GM18868 (cell line): ENCODE measurements at regions not wholly inside any gene's neighbourhood (a gene's known extent, or its start where the extent isn't known, plus 50 kb on each side); places are given as distances from the start of the nearest gene placed in this dataset.
"Not testable (repeated sequence)": the region's sequence is repeated elsewhere in the genome, so short reads cannot be mapped to it uniquely, and the experiment has no call there.

ENCODE experiments used
- ATAC-seq: cut with Tn5 transposase; IDR thresholded peaks from one replicate; pipeline ENCODE4 v1.9.1; 2021; ENCODE audit warnings: mild to moderate bottlenecking, moderate library complexity; ENCODE audit not compliant: unreplicated experiment

DNA sequence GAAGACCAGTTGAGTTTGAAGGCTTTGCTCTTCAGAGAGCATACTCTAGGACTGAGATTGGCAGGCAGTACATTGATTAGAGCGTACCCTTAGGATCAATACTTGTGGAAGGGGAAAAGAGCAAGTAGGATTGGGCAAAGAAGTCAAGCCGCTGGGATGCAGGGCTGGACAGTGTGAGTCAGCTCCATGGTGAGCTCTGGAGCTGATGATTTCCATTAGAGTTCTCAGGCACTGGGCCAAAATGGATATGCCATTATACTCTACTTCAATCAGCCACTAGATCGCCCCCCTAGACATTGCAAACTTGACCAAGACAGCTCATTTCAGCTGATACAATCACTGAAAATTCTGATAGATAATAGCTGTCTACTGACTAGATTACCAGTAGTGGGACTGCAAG lies 432.7 kb upstream of the ALCAM start:
- no peak for ATAC-seq

DNA sequence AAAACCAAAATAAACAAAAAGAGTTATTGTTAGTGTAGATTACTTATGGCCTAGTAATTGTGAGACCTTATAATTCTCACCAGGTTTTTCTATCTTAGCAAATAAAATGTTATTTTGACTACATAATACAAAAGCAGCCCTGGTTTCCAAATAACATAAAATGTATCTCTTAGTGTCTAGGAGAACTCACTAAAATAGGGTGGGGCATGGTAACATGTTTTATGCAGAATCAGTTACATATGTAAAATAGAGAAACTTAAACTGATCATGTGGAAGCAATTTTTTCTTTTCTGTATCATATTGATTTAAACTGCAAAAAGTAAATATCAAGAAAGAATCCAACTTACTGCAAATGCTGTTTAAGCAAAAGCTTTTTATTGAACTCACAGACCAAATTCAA lies 431.1 kb upstream of the ALCAM start:
- ATAC-seq: no peak

DNA sequence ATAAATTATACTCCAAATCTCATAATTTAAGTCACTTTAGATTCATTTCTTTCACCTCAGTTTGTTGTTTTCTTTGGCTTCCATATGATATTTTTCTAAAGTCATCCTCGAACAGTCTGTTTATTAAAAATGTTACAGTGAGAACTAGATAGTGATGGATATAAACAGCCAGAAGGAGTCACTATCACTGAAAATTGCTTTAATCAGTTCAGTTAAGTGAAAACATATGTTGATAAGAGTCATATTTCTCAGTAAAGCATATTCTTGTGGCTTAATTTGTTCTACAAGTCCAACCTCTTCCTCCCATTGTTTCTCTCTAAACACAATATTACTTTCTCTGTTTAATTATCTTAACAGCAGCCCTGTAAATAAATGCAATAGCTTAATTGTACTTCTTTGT lies 427.5 kb upstream of the ALCAM start:
- no peak for ATAC-seq

DNA sequence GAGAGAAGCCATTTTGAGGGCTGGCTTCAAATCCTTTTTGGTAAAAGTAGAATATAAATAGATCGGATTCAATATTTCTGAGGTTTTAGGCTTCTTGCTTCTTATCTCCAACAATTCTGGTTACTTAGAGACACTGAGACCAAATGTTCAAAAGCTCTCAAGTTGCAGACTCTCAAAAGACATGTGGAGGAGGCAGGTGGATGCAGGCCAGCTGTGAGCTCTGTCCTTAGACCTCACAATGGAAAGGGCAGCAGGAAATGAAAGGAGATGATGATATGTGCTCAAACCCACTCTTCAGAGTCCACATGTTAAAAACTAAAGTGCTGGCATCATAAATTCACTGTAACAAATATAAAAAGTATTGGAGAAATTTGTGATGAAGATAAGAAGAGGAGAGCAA lies 424.9 kb upstream of the ALCAM start:
- no peak for ATAC-seq

DNA sequence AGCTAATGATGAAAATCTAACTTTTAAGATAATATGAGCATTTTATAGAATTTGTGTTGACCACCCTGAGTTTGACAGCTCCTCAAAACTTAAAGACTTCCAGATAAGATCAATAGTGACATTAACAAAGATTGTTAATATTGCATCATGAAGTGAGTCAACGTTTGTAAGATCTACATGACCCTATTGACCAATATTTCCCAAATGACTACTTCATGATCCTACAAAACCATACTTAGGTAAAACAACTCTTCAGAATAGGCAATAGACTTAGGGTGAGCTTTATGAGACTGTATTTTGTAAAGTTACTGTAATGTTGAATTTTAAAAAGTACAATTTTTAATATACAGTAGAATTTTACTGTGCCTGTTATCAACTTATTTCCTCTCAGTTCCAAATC lies 422.7 kb upstream of the ALCAM start:
- ATAC-seq: no peak

GRCh38 chr3:104947943-104948342 lies 418.8 kb upstream of the ALCAM start:
- ATAC-seq: no peak

- ATAC-seq: not testable (repeated sequence)
These were observed 416.9 kb upstream of the ALCAM start for GRCh38 chr3:104949810-104950209.

- no peak for ATAC-seq
These were observed 415.3 kb upstream of the ALCAM start for GRCh38 chr3:104951426-104951825.

DNA sequence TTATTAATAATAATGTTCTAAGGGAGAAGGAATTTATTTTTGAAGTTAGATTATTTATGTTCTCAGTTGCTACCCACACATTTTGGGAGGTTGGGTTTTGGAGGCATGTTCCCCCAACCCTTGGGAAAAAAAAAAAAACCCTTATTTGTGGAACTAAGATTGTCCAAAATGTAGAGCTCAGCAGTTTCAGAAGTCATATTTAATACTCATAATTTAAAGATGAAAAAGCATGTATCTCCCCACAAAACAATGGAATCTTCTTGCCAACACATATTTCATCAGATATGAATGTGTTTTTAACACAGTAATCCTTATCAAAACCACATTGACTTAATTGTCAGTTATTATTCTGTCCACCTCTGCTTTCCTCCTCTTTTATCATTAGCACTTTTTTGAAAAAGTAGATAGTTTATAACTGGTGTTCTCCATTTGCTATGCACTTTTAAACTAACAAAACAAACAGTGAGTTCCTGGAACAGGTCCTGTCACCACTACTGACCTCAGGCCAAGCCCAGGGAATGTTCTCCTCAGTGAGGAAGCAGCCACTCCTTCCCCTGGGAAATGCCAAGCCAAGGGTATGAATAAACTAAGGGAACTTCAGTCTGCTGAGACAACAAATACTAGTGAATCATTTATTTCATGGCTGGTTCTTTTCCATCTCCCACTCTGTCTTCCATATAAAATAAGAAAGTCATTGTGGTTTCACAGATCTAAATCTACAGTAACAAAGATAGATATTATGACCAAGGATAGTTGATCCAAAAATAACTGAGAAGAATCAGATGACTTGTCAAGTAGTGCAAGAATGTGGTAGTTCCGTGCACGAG lies 414.4 kb upstream of the ALCAM start:
- no peak for ATAC-seq

GRCh38 chr3:104956620-104957345 lies 409.9 kb upstream of the ALCAM start:
- ATAC-seq: no peak

- no peak for ATAC-seq
These were observed 406.1 kb upstream of the ALCAM start for GRCh38 chr3:104960579-104960978.

DNA sequence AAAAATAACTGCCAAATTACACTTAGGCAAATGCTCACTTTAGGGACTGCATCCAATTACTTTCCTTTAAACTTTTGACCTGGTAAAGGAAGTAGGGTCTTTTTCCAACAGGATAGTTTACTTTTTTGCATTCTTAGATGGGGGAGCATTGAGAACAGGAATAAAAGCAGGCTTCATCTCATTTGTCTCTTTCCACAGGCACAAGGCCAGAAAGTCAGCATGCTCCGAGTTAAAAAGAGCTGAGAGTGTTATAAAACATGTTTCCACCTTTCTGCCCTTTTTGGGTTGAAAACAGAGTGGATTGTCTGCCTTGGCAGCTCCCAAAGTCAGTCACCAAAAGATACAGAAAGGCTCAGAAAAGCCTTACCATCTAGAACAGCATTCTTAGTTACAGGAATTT lies 404.9 kb upstream of the ALCAM start:
- no peak for ATAC-seq

GRCh38 chr3:104974316-104974715 lies 392.4 kb upstream of the ALCAM start:
- ATAC-seq: no peak

DNA sequence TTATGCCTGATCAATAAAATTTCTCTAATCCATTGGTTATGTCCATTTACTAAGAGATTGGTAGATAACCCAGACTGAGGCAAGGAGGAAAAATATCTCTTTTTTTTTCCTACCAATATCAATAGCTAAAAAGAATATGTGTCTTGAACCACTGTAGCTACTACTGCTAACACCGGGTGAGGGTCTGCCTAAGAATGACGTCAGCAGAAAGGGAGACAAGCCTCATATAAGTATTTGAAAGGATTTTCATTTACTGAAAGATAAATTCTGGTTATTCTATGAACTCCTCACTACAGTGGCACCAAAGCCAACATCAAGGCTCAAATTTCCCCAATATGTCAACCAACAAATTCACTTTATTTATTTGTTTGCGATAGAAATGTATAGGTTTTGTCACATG lies 389.0 kb upstream of the ALCAM start:
- no peak for ATAC-seq

DNA sequence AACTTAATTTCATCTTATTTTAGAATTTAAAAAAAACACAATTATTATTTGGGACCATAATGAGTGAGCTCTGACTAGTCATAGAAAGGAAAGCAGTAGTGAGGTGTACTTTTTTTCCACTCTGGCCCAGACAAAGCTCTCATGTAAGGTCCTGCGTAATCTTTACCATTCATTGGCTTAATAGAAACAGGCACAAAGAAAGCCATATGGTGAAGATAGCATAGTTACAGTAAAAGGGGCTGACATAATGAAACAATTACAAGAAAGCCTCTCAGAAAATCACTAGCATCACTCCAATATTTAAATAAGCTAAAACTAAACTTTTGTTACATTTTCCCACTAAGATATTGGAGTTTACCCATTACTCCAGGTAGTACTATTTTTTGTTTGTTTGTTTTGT lies 384.6 kb upstream of the ALCAM start:
- ATAC-seq: no peak

DNA sequence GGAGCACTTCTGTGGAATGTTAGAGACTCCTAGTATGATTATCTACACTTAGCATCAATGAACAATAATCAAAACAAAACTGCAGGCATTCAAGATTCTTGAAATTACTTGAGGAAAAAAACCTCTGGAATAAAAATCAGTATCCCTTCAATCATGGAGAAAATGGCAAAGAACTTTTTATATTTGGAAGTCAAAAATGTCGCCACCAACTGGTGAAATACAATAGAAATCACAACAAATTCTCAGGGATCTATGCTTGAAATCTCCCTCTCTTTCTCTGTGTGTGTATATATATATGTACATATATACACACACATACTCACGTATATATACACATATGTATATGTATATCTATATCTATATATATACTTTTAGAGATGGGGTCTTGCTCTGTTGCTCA lies 378.9 kb upstream of the ALCAM start:
- no peak for ATAC-seq

DNA sequence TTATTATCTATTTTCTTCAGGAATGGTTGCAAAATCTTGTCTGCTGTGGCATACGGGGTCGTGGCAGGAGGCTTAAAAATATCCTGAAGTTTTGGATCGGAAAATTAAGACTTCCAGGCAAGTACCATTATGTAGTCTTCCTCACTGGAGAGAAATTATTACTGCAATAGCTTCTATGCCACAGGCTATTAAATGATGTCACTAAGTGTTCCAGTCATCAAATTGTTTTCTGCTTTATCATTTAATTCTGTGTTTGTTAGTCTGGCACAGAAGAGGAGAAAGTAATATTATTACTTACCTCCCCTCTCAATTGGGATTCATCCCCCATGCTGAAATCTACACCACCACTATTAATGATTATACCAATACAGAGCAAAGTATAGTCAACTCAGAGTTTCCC lies 378.2 kb upstream of the ALCAM start:
- ATAC-seq: no peak

- ATAC-seq: no peak
These were observed 376.8 kb upstream of the ALCAM start for GRCh38 chr3:104989878-104990277.

DNA sequence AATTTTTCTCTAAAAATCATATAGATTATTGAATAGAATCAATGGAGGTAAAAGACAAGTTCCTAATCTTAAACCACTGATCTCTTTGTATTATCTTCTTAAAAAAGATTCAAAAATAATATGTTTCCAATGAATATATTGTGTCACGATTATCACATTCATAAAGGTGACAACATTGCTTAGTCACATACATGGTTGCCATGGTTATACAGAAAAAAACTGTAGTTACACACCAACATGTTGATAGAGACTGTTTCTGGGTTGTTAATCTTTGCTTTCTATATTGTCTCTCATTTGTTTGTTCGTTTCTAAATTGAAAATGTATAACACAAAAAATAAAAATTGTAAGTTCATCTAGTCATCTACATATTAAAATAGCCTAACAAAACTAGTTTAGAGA lies 376.0 kb upstream of the ALCAM start:
- ATAC-seq: no peak

DNA sequence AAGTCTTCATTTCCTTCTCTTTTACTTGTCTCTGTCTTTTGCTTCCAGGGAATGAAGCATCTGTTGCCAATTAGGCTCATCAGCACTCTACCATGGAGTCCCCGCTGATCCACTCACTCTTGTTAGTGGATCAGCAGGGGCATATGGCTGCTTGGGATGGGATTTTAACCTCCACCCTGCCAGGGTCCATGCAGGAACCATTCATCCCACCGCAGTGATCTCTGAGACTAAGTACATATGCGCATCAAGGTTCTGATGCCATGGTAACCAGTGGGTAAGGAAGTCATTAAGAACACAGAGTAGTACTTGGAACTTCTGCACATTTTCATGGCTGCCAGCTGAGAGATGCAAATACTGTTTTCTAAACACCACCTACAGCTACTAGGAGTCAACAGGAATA lies 374.0 kb upstream of the ALCAM start:
- no peak for ATAC-seq

DNA sequence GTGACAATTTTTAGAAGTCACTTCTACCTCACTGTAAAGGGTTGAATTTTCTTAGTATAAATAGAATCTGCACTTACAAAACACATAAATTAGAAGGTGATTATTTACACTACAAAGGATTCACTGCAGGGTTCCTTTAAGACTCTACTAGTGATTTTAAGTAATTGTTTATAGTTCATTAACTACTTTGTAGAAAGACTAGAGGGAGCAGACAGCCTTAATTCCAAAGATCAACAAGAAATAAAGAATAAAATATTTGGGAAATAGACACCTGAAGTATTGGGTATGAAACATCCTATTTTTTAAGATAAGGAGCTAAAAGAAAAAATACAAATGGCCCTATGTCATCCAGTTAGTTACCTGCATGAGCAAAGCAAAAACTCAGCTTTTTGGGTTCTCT lies 360.5 kb upstream of the ALCAM start:
- no peak for ATAC-seq

GRCh38 chr3:105013657-105014056 lies 353.1 kb upstream of the ALCAM start:
- ATAC-seq: no peak

DNA sequence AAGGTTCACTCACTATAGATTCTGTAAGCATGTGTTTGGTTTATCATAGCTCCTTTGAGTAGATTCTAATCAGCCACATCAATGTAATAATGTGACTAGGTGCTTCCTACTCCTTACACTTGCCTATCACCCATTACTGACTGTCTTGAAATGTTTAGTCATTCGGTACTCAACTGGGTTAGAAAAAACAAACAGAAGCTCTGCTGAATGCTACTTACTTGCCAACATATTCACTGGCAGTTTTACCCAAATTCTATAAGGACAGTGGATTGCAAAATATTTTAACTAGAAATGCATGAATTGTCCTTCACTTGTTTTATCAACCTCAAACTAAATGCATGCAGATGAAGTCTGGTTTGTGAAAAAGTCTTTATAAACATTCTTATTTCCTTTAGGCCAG lies 352.1 kb upstream of the ALCAM start:
- no peak for ATAC-seq
